PFSK-1 (cell line): ENCODE measurements at regions not wholly inside any gene's neighbourhood (a gene's known extent, or its start where the extent isn't known, plus 50 kb on each side); places are given as distances from the start of the nearest gene placed in this dataset.

Experiments
- POLR2AphosphoS5 ChIP-seq: IDR thresholded peaks from 2 replicates; pipeline ENCODE4 v1.6.1; 2012; ENCODE audit warnings: low read depth, mild to moderate bottlenecking, control low read depth, low read length, moderate library complexity
- TAF1 ChIP-seq: IDR thresholded peaks from 2 replicates; pipeline ENCODE4 v1.6.1; 2012; ENCODE audit warnings: low read length, control low read depth, borderline replicate concordance; ENCODE audit not compliant: insufficient read depth

GRCh38 chr20:39116020-39116419, 153.9 kb downstream of the DHX35 start:
- TF ChIP-seq TAF1 (no peak), POLR2AphosphoS5 (no peak)
